Ovary (tissue), 7 donors: ENCODE measurements at regions not wholly inside any gene's neighbourhood (a gene's known extent, or its start where the extent isn't known, plus 50 kb on each side); places are given as distances from the start of the nearest gene placed in this dataset.
"Not testable (repeated sequence)": the region's sequence is repeated elsewhere in the genome, so short reads cannot be mapped to it uniquely, and the experiment has no call there.

Experiments used
- DNase-seq, 5 donors: peaks; one replicate each; pipeline ENCODE4 v3.0.0-alpha.2; 2019 to 2020
- H3K27ac ChIP-seq, 2 donors: fragments of 200-600 bp; one replicate each; pipeline versions ENCODE4 v1.5.1 to v1.8.0; 2019 to 2022
- H3K27me3 ChIP-seq: fragments of 200-600 bp; one replicate; pipeline ENCODE4 v1.8.0; 2022
- H3K36me3 ChIP-seq: fragments of 200-600 bp; sonication (generic); one replicate; pipeline ENCODE4 v1.5.1; 2019
- H3K4me1 ChIP-seq: one replicate; pipeline ENCODE4 v1.8.1; 2013; ENCODE audit warnings: mild to moderate bottlenecking, moderate library complexity; ENCODE audit not compliant: insufficient read depth
- H3K4me3 ChIP-seq: fragments of 200-600 bp; sonication (generic); one replicate; pipeline ENCODE4 v1.5.1; 2017
- H3K9me3 ChIP-seq, 2 donors: fragments of 200-600 bp in 1 of 2; sonication (generic) in 1 of 2; one replicate each; pipeline versions ENCODE4 v1.5.1 to v1.8.1; 2013 to 2019; ENCODE audit warnings: mild to moderate bottlenecking in 1 of 2, moderate library complexity in 1 of 2
- CTCF ChIP-seq, 3 donors: fragments of 450-650 bp in 2 of 3; fragments of 200-600 bp in 1 of 3; IDR thresholded peaks; one replicate each; pipeline versions ENCODE4 v1.5.1 to v1.8.0; 2016 to 2022; ENCODE audit warnings: antibody characterized with exemption in 3 of 3, mild to moderate bottlenecking in 1 of 3
- EP300 ChIP-seq: sonication (generic); formaldehyde crosslinking; IDR thresholded peaks from one replicate; pipeline ENCODE4 v1.6.1; 2017; ENCODE audit warnings: antibody characterized with exemption
- POLR2A ChIP-seq: fragments of 450-650 bp; IDR thresholded peaks from one replicate; pipeline ENCODE4 v1.6.1; 2017; ENCODE audit warnings: antibody characterized with exemption, mild to moderate bottlenecking, moderate library complexity
- WGBS, 3 donors: extraction: QIAGEN DNeasy Blood & Tissue Kit in 1 of 3; methylation state at CpG; one replicate each; pipeline versions ENCODE4 v1.1.5 to v1.1.7; 2013 to 2017; 5-methylcytosine and 5-hydroxymethylcytosine counted together
- intact Hi-C, 4 donors: fragments of 100-400 bp; cut with DNase I; formaldehyde crosslinking; loops; one replicate each; pipeline versions ENCODE4 v1.11.0 to v1.15.1; 2022 to 2023
- donor health status: DM: no; HTN: no; CAD: no; lungs with moderate emphysema.
- donor health status: DM: no; HTN: no; CAD: no.
- donor health status: Bipolar disorder and iron deficiency.
- donor health status: DM: no; HTN: no; CAD: no.
- donor health status: DM: yes; HTN: yes; CAD: no.

GRCh38 chr6:134752445-134752844 lies 197.5 kb downstream of the ALDH8A1 start:
- no peaks in the 10 kb centered on the region for H3K9me3 ChIP-seq
- no peak for TF ChIP-seq POLR2A
- 53 to 60% (median 59%) methylated on average over 5 of the region's 5 CpGs for WGBS, 3 donors
- no peaks in the 10 kb centered on the region for H3K27me3 ChIP-seq
- no peaks in the 10 kb centered on the region for H3K4me1 ChIP-seq
- intact Hi-C loops = no loop called here
- no peak overlapping the region for H3K4me3 ChIP-seq
- H3K27ac ChIP-seq = no peak overlapping the region
- no peak for DNase-seq
- H3K36me3 ChIP-seq = no peaks in the 10 kb centered on the region

- no peak for DNase-seq
- H3K36me3 ChIP-seq = no peaks in the 10 kb centered on the region
- intact Hi-C loops = no loop called here
- H3K27me3 ChIP-seq = no peaks in the 10 kb centered on the region
- TF ChIP-seq EP300 (no peak), CTCF (IDR thresholded peaks at IDR 0.05) (no peak), POLR2A (no peak)
- no peaks in the 10 kb centered on the region for H3K4me1 ChIP-seq
- no peaks in the 10 kb centered on the region for H3K9me3 ChIP-seq
- H3K4me3 ChIP-seq = no peak overlapping the region
- H3K27ac ChIP-seq = no peak overlapping the region
These were observed 199.2 kb downstream of the ALDH8A1 start for GRCh38 chr6:134750669-134751068.

- TF ChIP-seq EP300 = no peak
- no peak for TF ChIP-seq POLR2A
- TF ChIP-seq CTCF (IDR thresholded peaks at IDR 0.05) = no peak
- WGBS, 3 donors = 77 to 81% (median 77%) methylated on average over 3 of the region's 3 CpGs
- intact Hi-C loops = no loop called here
- Histone ChIP-seq H3K4me1 (no peaks in the 10 kb centered on the region), H3K27ac (no peak overlapping the region), H3K4me3 (no peak overlapping the region), H3K9me3 (no peaks in the 10 kb centered on the region), H3K27me3 (no peaks in the 10 kb centered on the region), H3K36me3 (no peaks in the 10 kb centered on the region)
- DNase-seq = no peak
These were observed 201.4 kb downstream of the ALDH8A1 start for GRCh38 chr6:134748484-134748883.

- intact Hi-C loops = not testable (repeated sequence)
These were observed 202.7 kb downstream of the ALDH8A1 start for GRCh38 chr6:134747197-134747596.

GRCh38 chr6:134746140-134746539 lies 203.8 kb downstream of the ALDH8A1 start:
- H3K4me1 ChIP-seq = no peaks in the 10 kb centered on the region
- no peaks in the 10 kb centered on the region for H3K36me3 ChIP-seq
- no peaks in the 10 kb centered on the region for H3K27me3 ChIP-seq
- H3K27ac ChIP-seq = no peak overlapping the region
- TF ChIP-seq EP300 (no peak), CTCF (IDR thresholded peaks at IDR 0.05) (no peak), POLR2A (no peak)
- H3K4me3 ChIP-seq = no peak overlapping the region
- 91 to 92% (median 91%) methylated on average over 2 of the region's 2 CpGs for WGBS, 3 donors
- intact Hi-C loops = no loop called here
- no peaks in the 10 kb centered on the region for H3K9me3 ChIP-seq
- no peak for DNase-seq

More at GRCh38 chr6:134747197-134747596, 202.7 kb downstream of the ALDH8A1 start:
- H3K27ac ChIP-seq, DNase-seq, H3K4me3 ChIP-seq, H3K4me1 ChIP-seq, H3K9me3 ChIP-seq, H3K36me3 ChIP-seq, H3K27me3 ChIP-seq: not testable (repeated sequence)
- 93 to 94% (median 94%) methylated on average over 2 of the region's 2 CpGs for WGBS, 3 donors

- H3K9me3 ChIP-seq, H3K4me3 ChIP-seq, H3K36me3 ChIP-seq, H3K27me3 ChIP-seq, intact Hi-C loops, DNase-seq, H3K27ac ChIP-seq, H3K4me1 ChIP-seq: not testable (repeated sequence)
- 90 to 96% (median 91%) methylated on average over 8 of the region's 8 CpGs for WGBS, 3 donors
These were observed 204.7 kb downstream of the ALDH8A1 start for GRCh38 chr6:134745192-134745591.
